ENCODE measurements at regions not wholly inside any gene's neighbourhood (a gene's known extent, or its start where the extent isn't known, plus 50 kb on each side); places are given as distances from the start of the nearest gene placed in this dataset.
"Not testable (repeated sequence)": the region's sequence is repeated elsewhere in the genome, so short reads cannot be mapped to it uniquely, and the experiment has no call there.

DNA sequence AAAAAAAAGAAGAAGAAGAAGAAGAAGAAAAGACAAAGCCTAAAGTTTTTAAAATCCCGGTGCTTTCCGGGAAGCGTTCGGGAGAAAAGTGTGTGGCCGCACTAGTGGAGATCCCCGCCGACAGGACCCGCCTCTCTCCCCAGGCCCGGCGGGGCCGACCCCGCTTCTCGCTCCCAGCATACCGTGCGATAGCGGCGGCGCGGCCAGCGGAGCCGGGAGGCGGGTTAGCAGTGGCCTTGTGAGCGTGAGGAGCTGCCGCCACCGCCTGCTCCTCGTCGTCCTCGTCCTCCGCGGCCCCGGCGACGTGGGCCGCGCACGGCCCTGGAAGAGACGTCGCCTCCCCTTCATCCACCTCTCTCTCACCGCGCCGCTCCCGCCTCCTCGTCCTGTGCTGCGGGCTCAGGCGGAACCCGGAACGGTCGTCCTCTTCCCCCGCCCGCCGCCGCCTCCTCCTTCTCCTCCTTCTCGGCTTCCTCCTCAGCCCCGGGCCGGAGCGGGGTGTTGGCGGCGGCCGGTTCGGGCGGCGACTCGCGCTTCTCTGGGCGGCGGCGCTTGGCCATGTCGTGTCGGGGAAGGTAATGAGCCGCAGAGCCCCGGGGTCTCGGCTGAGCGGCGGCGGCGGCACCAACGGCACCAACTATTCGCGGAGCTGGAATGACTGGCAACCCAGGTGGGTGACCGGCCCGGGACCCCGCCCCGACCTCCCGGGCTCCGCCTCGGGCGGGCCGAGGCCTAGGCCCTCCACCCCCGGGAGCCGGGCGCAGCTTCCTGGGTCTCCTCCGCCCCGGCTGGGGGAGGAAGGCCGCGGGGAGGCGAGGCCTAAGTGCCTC is 62.6 kb upstream of the CDR2 start:
- DNase-seq (ENCODE audit: low read depth, low spot score) = peak; percentile 15

DNA sequence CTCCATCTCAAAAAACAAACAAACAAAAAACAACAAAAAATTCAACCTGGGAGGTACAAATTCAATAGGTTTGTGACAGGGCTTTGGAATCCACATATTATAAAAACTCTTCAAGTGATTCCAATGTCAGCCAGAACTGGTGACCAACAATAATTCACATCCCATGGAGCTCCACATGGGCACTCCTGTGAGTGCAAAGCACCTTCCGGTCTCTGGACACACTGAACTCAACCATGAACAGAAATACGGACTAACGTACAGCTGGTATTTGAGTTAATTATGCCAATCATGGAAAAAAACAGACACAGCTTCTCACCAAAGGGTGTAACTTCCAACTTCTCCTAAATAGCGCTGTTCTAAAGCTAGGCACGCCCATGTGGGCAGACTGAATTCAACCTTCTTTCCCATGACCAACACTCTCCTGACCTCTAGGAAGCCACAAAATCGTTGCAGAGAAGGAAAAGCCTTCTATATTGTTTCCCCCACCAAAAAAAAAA is 62.0 kb upstream of the CDR2 start:
- not testable (repeated sequence) for DNase-seq (ENCODE audit: low read depth, low spot score)

DNA sequence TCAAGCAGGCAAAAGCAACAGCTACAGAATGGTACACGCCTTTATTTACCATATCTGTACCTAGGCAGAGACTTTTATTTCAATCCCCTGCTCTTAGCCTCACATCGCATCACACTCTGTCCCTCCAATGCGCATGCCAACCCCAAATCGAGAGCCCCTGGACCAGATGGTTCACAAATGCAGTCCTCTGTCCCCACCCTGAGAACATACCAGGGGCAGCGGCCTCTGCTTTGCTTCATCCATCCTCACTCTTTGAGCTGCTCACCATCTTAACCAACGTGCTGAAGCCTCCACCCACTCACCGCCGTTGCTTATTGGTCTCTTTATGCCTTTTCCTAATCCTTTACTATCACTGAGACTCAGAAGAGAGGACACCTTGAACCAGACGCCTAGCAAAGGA is 56.9 kb upstream of the CDR2 start:
- not testable (repeated sequence) for DNase-seq (ENCODE audit: low read depth, low spot score)

DNA sequence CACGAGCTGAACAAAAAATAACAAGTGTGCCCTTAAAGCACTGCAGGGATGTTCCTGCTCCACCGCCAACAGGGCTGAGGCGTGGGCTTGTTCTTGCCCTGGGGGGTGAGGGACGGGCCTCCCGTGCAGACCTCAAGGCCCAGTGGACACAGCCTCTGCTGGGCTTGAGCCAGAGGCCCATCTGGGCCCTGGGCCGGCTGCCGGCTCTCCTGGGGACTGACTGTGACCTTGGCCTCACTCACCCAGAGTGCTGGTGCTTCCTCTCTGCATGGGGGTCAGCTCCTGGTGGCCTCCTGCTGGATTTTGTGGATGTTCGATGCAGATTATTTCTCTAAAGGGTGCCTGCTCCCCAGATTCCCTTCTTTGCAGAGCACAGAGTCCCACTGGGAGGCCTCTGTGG is 54.2 kb upstream of the CDR2 start:
- DNase-seq (ENCODE audit: low read depth, low spot score) = peak; percentile 12

DNA sequence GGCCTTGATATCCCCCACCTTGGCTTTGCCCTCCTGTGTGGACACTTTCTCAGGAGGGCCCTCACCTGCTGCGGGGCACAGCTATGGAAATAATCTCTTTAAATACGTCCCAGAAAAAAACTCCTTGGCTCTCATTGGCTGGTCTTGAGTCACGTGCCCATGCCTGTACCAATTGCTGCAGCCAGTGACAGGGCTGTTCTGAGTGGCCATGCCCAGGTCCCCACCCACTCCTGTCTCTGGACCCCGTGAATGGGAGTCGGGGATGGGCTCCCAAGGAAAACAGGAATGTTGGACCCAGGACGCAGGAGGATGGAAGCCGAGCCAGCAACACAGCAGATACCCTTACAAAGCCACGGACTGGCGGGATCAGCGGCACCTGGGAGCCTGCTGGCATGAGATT is 53.1 kb upstream of the CDR2 start:
- no peak for DNase-seq (ENCODE audit: low read depth, low spot score)

DNA sequence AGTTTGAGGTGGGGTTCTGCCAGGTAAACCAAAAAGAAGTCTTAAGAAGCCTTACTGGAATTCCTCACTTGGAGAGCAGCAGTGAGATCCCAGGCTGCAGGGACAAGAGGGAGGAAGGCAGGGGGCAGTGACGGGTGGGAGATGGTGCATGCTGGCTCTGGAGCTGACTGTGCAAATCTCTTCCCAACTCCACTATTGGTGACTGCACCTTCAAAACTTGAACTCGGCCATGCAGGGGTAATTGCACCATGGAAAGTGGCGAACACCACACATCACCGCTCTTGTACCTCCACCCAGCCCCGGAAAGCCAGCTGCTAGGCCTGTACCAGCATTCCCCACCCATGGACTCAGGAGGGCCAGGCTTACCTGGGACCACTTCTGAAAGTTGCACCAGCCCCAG is 51.4 kb upstream of the CDR2 start:
- no peak for DNase-seq (ENCODE audit: low read depth, low spot score)

DNA sequence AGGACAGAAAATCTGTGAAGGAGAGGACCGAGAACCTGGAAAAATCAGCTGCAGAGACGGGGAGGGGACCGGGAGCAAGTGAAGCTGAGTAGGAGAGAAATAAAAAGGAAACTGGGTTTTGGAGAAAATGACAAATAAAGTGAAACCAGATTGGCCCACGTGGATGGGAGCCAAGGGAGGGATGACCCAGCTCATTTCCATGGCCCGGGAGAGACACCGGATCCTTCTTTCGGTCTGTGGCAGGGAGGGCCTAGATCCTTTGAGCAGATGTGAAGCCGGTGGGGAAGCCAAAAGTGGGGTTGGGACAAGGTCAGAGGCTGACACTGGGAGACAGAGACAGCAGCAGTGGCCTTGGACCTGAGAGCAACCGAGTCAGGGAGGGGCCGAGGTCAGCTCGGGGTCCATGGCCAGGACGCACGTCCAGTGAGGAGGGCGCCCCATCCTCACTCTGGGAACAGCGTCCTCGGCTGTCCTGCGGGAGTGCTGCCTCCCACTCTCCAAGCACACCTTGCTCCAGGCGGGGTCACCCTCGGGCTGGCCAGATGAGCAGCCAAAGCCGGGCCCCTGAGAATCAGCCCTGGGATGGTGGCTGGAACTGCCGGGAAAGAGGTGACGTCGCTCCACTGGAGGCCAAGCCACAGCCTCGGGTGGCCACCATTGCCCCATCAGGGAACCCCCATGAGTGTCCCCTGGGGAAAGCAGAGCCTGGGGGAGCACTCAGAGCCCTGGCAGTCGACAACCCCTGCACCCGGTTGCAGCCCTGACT is 50.8 kb upstream of the CDR2 start:
- no peak for DNase-seq (ENCODE audit: low read depth, low spot score)

DNA sequence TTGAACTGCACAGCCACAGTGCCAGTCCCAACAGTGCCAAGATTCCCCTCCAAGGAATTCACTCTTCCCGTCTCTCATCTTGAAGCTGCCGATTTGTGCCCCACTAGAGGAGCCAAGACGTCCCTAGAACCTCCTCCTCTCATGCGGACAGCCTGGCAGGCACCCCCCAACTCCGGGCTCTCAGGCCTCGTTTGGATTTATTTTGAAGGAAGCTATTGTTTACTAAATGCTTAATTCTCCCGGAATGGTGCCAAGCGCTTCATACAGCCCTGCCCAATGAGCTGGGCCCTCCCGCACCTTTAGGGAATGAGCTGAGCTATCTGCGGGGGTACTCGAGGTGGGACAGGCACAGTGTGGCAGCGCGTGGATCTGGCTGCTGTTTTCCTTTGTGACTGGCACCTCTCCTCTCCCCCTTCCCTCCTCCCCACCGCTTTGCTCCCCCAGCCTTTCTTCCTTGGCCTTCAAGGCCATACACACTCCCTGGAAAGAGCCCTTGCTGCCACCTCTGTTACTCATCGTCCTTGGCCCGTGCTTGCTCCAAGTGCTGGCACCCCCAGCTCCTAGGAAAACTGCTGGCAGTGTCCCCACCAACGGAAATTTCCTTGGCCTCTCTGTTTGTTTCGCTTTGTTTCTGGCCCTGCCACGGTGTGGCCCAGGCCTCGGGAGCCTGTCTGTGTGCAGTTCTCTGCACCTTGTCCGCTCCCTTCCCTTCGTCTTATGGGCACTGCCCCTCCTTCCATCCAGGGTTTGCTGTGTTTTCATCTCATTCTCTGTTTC is 49.9 kb upstream of the CDR2 start:
- DNase-seq (ENCODE audit: low read depth, low spot score) = no peak
